HepG2 (cell line): ENCODE measurements at regions not wholly inside any gene's neighbourhood (a gene's known extent, or its start where the extent isn't known, plus 50 kb on each side); places are given as distances from the start of the nearest gene placed in this dataset.

Experiments used
- ATAC-seq: fragments of 200-7000 bp; cut with Tn5 transposase; 3 replicates; pipeline ENCODE4 v1.9.1; 2020; ENCODE audit warnings: mild to moderate bottlenecking, moderate library complexity
- BruUV-seq: library from RNA; stranded (reverse); fragments of 400-500 nt; replicated peaks from 2 replicates; lab custom pipeline; 2021; lab: Mats Ljungman, UMichigan
- CTCF ChIA-PET: fragments of 300-600 bp; formaldehyde crosslinking; extraction: SDS; loops from one replicate; lab custom pipeline; 2021; ENCODE audit warnings: low total read pairs, inconsistent platforms, low intra/inter-chr PET ratio; lab: Yijun Ruan, JAX
- POLR2A ChIA-PET: fragments of 350-600 bp; sonication (Branson Sonifier 250); formaldehyde crosslinking; loops from one replicate; lab custom pipeline; 2020; ENCODE audit warnings: antibody characterized with exemption, inconsistent platforms; lab: Yijun Ruan, JAX
- DNase-seq: peaks from one replicate; pipeline ENCODE4 v3.0.0-alpha.2; 2015; ENCODE audit warnings: low spot score
- FAIRE-seq: peaks from 3 replicates; lab custom pipeline; 2011; peaks lifted over from hg19 to GRCh38; lab: Jason Lieb, UNC
- H2AFZ ChIP-seq: one replicate; pipeline ENCODE4 v1.6.1; 2011; ENCODE audit warnings: low read length, inconsistent platforms
- H3K27ac ChIP-seq: fragments of 300-600 bp; 3 replicates; pipeline ENCODE4 v1.8.0; 2011; ENCODE audit warnings: mixed run types, mild to moderate bottlenecking, mixed read lengths, low read length, inconsistent platforms; ENCODE audit not compliant: insufficient read depth; ENCODE audit errors: extremely low read length
- H3K27me3 ChIP-seq, 2 experiments: fragments of 200-600 bp in 1 of 2; 2 replicates in 1 of 2; 3 replicates in 1 of 2; pipeline versions ENCODE4 v1.6.0 to v1.8.0; 2011; ENCODE audit warnings: low read length in 2 of 2, mild to moderate bottlenecking in 2 of 2, moderate library complexity in 2 of 2, inconsistent platforms in 1 of 2; ENCODE audit not compliant: insufficient read depth in 2 of 2, control insufficient read depth in 1 of 2
- H3K36me3 ChIP-seq, 2 experiments: fragments of 200-600 bp in 1 of 2; replicated peaks in 1 of 2; 2 replicates in 1 of 2; 3 replicates in 1 of 2; pipeline versions ENCODE4 v1.5.1 to v1.8.0; 2011; ENCODE audit warnings: low read length in 2 of 2, inconsistent platforms in 1 of 2; ENCODE audit not compliant: insufficient read depth in 2 of 2, control insufficient read depth in 1 of 2
- H3K4me1 ChIP-seq: 2 replicates; pipeline ENCODE4 v1.5.1; 2012; ENCODE audit warnings: low read length, inconsistent platforms; ENCODE audit not compliant: insufficient read depth
- H3K4me2 ChIP-seq: 2 replicates; pipeline ENCODE4 v1.6.0; 2011; ENCODE audit warnings: low read depth, low read length, inconsistent platforms
- H3K4me3 ChIP-seq, 3 experiments: fragments of 200-600 bp in 1 of 3; sonication (generic), shearing (Covaris generic) in 1 of 3; replicated peaks in 1 of 3; 2 replicates each; pipeline ENCODE4 v1.5.1; 2011 to 2016; ENCODE audit warnings: low read length in 3 of 3, inconsistent platforms in 2 of 3, low read depth in 2 of 3, mild to moderate bottlenecking in 2 of 3, control low read depth in 1 of 3, mixed read lengths in 1 of 3; ENCODE audit not compliant: insufficient read depth in 1 of 3
- H3K79me2 ChIP-seq: one replicate; pipeline ENCODE4 v1.6.1; 2011; ENCODE audit warnings: low read length, inconsistent platforms; ENCODE audit not compliant: insufficient read depth
- H3K9ac ChIP-seq: 2 replicates; pipeline ENCODE4 v1.6.0; 2011; ENCODE audit warnings: mild to moderate bottlenecking, low read depth, low read length, inconsistent platforms; ENCODE audit not compliant: insufficient read depth
- H3K9me3 ChIP-seq: 2 replicates; pipeline ENCODE4 v1.5.1; 2012; ENCODE audit warnings: mild to moderate bottlenecking, low read length
- H4K20me1 ChIP-seq: 2 replicates; pipeline ENCODE4 v1.6.0; 2011; ENCODE audit warnings: inconsistent platforms, mild to moderate bottlenecking, low read length, moderate library complexity; ENCODE audit not compliant: insufficient read depth
- ERF ChIP-seq: IDR thresholded peaks from 2 replicates; pipeline ENCODE4 v1.6.1; 2018; ENCODE audit warnings: missing biosample characterization, missing genetic modification reagents
- GTF2F1 ChIP-seq: fragments of 150-350 bp; IDR thresholded peaks from 2 replicates; pipeline ENCODE4 v1.6.1; 2014; ENCODE audit warnings: low read length
- HDAC2 ChIP-seq: sonication (generic); formaldehyde crosslinking; IDR thresholded peaks from 2 replicates; pipeline ENCODE4 v1.4.0; 2020; ENCODE audit warnings: missing genetic modification reagents
- MTF2 ChIP-seq: sonication (generic); formaldehyde crosslinking; IDR thresholded peaks from 2 replicates; pipeline ENCODE4 v1.5.0; 2020; ENCODE audit warnings: missing genetic modification reagents, borderline replicate concordance
- POLR2AphosphoS5 ChIP-seq: IDR thresholded peaks from 2 replicates; pipeline ENCODE4 v1.6.1; 2012; ENCODE audit warnings: low read depth, low read length
- ZNF160 ChIP-seq: sonication (generic); formaldehyde crosslinking; IDR thresholded peaks from 2 replicates; pipeline ENCODE4 v1.8.0; 2022; ENCODE audit warnings: mild to moderate bottlenecking, inconsistent platforms, missing genetic modification reagents
- ZNF431 ChIP-seq: sonication (generic); formaldehyde crosslinking; IDR thresholded peaks from 2 replicates; pipeline ENCODE4 v1.9.0; 2022; ENCODE audit warnings: missing genetic modification reagents, low read depth, mild to moderate bottlenecking, borderline replicate concordance
- ZNF451 ChIP-seq: sonication (generic); formaldehyde crosslinking; IDR thresholded peaks from 2 replicates; pipeline ENCODE4 v1.5.0; 2020; ENCODE audit warnings: mild to moderate bottlenecking, missing genetic modification reagents
- ZSCAN22 ChIP-seq: sonication (generic); formaldehyde crosslinking; IDR thresholded peaks from 2 replicates; pipeline ENCODE4 v1.4.0; 2020; ENCODE audit warnings: mild to moderate bottlenecking, missing genetic modification reagents
- ZSCAN29 ChIP-seq: sonication (generic); formaldehyde crosslinking; conservative IDR thresholded peaks from 2 replicates; pipeline ENCODE4 v1.4.0; 2020; ENCODE audit warnings: mild to moderate bottlenecking, missing genetic modification reagents
- ZZZ3 ChIP-seq: sonication (generic); formaldehyde crosslinking; IDR thresholded peaks from 2 replicates; pipeline ENCODE4 v1.4.0; 2020; ENCODE audit warnings: missing genetic modification reagents, mild to moderate bottlenecking, borderline replicate concordance
- WGBS: methylation state at CpG from one replicate; pipeline ENCODE4 v1.1.6; 2017; ENCODE audit warnings: low lambda C conversion rate; 5-methylcytosine and 5-hydroxymethylcytosine counted together
- in situ Hi-C: cut with HindIII; loops from 2 replicates; pipeline ENCODE4 v1.10.0; 2017; ENCODE audit warnings: low pct_unique_long_range_greater_than_20kb; ENCODE audit not compliant: extremely low pct_ligation_motif_present
- intact Hi-C: fragments of 100-400 bp; cut with micrococcal nuclease; formaldehyde crosslinking; loops from one replicate; pipeline ENCODE4 v1.10.0; 2022; ENCODE audit not compliant: unreplicated experiment
- TF ChIP-seq, protein P1 (sequence below): IDR thresholded peaks from 2 replicates; pipeline ENCODE4 v1.6.1; 2016; ENCODE audit warnings: low read depth, missing genetic modification reagents, missing compliant biosample characterization
- TF ChIP-seq, protein P2 (sequence below): sonication (generic); formaldehyde crosslinking; IDR thresholded peaks from 2 replicates; pipeline ENCODE4 v1.9.0; 2021; ENCODE audit warnings: mild to moderate bottlenecking, missing genetic modification reagents
- TF ChIP-seq, protein P3 (sequence below): sonication (generic); formaldehyde crosslinking; IDR thresholded peaks from 2 replicates; pipeline ENCODE4 v1.5.1; 2020; ENCODE audit warnings: missing genetic modification reagents, mild to moderate bottlenecking, borderline replicate concordance

DNA sequence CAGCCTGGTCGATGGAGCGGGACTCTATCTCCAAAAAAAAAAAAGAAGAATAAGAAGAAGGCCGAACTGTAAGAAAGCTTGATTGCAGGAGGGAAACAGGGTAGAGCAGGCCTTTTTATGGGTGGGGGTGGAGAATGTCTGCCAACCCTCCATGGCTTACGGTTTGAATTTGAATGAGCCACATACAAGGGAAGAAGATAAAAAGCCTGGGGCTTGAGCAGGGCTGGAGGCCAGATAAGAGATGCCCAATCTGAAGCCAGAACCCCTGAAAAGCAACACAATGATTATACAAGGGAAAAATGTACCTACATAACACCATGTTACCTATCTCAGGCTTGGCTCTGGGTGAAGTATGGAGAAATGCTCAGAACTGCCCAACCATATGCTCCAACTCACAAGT, 57.3 kb upstream of the TRIM2 start:
- Histone ChIP-seq H2AFZ (no peak overlapping the region), H3K9ac (no peak overlapping the region), H3K9me3 (no peaks in the 10 kb centered on the region), H3K4me1 (peaks cover 14% of the 10 kb centered on the region), H3K27me3 (peaks cover 0 to 6% of the 10 kb centered on the region in 2 experiments; a peak in 2 of 5 replicates), H4K20me1 (no peaks in the 10 kb centered on the region), H3K36me3 (no peaks in the 10 kb centered on the region), H3K4me2 (no peak overlapping the region), H3K79me2 (no peaks in the 10 kb centered on the region), H3K27ac (no peak overlapping the region), H3K4me3 (no peak overlapping the region)
- ChIA-PET CTCF (no interaction called here), POLR2A (no interaction called here)
- no TSS peak for BruUV-seq
- no peak for FAIRE-seq
- no peak for ATAC-seq
- no peak for DNase-seq
- WGBS = 56% methylated on average over 4 of the region's 4 CpGs
- in situ Hi-C loops = no loop called here
- intact Hi-C loops = no loop called here
- TF ChIP-seq ZNF431 (CRISPR knock-in tag) (no peak), ZNF451 (no peak), ERF (no peak), POLR2AphosphoS5 (no peak), ZSCAN29 (CRISPR knock-in tag) (no peak), MTF2 (CRISPR knock-in tag) (no peak), ZSCAN22 (CRISPR knock-in tag) (no peak), HDAC2 (CRISPR knock-in tag) (no peak), ZZZ3 (CRISPR knock-in tag) (no peak), GTF2F1 (no peak), ZNF160 (no peak)
- TF ChIP-seq, protein P1, sequence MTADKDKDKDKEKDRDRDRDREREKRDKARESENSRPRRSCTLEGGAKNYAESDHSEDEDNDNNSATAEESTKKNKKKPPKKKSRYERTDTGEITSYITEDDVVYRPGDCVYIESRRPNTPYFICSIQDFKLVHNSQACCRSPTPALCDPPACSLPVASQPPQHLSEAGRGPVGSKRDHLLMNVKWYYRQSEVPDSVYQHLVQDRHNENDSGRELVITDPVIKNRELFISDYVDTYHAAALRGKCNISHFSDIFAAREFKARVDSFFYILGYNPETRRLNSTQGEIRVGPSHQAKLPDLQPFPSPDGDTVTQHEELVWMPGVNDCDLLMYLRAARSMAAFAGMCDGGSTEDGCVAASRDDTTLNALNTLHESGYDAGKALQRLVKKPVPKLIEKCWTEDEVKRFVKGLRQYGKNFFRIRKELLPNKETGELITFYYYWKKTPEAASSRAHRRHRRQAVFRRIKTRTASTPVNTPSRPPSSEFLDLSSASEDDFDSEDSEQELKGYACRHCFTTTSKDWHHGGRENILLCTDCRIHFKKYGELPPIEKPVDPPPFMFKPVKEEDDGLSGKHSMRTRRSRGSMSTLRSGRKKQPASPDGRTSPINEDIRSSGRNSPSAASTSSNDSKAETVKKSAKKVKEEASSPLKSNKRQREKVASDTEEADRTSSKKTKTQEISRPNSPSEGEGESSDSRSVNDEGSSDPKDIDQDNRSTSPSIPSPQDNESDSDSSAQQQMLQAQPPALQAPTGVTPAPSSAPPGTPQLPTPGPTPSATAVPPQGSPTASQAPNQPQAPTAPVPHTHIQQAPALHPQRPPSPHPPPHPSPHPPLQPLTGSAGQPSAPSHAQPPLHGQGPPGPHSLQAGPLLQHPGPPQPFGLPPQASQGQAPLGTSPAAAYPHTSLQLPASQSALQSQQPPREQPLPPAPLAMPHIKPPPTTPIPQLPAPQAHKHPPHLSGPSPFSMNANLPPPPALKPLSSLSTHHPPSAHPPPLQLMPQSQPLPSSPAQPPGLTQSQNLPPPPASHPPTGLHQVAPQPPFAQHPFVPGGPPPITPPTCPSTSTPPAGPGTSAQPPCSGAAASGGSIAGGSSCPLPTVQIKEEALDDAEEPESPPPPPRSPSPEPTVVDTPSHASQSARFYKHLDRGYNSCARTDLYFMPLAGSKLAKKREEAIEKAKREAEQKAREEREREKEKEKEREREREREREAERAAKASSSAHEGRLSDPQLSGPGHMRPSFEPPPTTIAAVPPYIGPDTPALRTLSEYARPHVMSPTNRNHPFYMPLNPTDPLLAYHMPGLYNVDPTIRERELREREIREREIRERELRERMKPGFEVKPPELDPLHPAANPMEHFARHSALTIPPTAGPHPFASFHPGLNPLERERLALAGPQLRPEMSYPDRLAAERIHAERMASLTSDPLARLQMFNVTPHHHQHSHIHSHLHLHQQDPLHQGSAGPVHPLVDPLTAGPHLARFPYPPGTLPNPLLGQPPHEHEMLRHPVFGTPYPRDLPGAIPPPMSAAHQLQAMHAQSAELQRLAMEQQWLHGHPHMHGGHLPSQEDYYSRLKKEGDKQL (CRISPR knock-in tag) = no peak
- TF ChIP-seq, protein P2, sequence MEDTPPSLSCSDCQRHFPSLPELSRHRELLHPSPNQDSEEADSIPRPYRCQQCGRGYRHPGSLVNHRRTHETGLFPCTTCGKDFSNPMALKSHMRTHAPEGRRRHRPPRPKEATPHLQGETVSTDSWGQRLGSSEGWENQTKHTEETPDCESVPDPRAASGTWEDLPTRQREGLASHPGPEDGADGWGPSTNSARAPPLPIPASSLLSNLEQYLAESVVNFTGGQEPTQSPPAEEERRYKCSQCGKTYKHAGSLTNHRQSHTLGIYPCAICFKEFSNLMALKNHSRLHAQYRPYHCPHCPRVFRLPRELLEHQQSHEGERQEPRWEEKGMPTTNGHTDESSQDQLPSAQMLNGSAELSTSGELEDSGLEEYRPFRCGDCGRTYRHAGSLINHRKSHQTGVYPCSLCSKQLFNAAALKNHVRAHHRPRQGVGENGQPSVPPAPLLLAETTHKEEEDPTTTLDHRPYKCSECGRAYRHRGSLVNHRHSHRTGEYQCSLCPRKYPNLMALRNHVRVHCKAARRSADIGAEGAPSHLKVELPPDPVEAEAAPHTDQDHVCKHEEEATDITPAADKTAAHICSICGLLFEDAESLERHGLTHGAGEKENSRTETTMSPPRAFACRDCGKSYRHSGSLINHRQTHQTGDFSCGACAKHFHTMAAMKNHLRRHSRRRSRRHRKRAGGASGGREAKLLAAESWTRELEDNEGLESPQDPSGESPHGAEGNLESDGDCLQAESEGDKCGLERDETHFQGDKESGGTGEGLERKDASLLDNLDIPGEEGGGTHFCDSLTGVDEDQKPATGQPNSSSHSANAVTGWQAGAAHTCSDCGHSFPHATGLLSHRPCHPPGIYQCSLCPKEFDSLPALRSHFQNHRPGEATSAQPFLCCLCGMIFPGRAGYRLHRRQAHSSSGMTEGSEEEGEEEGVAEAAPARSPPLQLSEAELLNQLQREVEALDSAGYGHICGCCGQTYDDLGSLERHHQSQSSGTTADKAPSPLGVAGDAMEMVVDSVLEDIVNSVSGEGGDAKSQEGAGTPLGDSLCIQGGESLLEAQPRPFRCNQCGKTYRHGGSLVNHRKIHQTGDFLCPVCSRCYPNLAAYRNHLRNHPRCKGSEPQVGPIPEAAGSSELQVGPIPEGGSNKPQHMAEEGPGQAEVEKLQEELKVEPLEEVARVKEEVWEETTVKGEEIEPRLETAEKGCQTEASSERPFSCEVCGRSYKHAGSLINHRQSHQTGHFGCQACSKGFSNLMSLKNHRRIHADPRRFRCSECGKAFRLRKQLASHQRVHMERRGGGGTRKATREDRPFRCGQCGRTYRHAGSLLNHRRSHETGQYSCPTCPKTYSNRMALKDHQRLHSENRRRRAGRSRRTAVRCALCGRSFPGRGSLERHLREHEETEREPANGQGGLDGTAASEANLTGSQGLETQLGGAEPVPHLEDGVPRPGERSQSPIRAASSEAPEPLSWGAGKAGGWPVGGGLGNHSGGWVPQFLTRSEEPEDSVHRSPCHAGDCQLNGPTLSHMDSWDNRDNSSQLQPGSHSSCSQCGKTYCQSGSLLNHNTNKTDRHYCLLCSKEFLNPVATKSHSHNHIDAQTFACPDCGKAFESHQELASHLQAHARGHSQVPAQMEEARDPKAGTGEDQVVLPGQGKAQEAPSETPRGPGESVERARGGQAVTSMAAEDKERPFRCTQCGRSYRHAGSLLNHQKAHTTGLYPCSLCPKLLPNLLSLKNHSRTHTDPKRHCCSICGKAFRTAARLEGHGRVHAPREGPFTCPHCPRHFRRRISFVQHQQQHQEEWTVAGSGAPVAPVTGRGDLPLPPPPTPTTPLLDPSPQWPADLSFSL (CRISPR knock-in tag) = no peak
- TF ChIP-seq, protein P3, sequence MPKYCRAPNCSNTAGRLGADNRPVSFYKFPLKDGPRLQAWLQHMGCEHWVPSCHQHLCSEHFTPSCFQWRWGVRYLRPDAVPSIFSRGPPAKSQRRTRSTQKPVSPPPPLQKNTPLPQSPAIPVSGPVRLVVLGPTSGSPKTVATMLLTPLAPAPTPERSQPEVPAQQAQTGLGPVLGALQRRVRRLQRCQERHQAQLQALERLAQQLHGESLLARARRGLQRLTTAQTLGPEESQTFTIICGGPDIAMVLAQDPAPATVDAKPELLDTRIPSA (CRISPR knock-in tag) = no peak
